ENCODE measurements at regions not wholly inside any gene's neighbourhood (a gene's known extent, or its start where the extent isn't known, plus 50 kb on each side); places are given as distances from the start of the nearest gene placed in this dataset.

GRCh38 chr11:110809417-110810199 is 97.4 kb upstream of the ARHGAP20 start:
- in situ Hi-C loops (cut with HindIII; ENCODE audit: low sequenced_read_pairs) = no loop called here
- no peak overlapping the region for H3K4me3 ChIP-seq (ENCODE audit: low read depth, low read length)
- TF ChIP-seq CTCF (IDR thresholded peaks at IDR 0.05; ENCODE audit: low read depth, low read length) = no peak
- no peak for DNase-seq (ENCODE audit: low read depth, low spot score)

- no peak overlapping the region for H3K4me3 ChIP-seq (ENCODE audit: low read depth, low read length)
- in situ Hi-C loops (cut with HindIII; ENCODE audit: low sequenced_read_pairs) = no loop called here
- TF ChIP-seq CTCF (IDR thresholded peaks at IDR 0.05; ENCODE audit: low read depth, low read length) = no peak
- no peak for DNase-seq (ENCODE audit: low read depth, low spot score)
These were observed 96.0 kb upstream of the ARHGAP20 start for GRCh38 chr11:110808248-110808647.

GRCh38 chr11:110807801-110808200 is 95.6 kb upstream of the ARHGAP20 start:
- in situ Hi-C loops (cut with HindIII; ENCODE audit: low sequenced_read_pairs) = no loop called here
- no peak for TF ChIP-seq CTCF (IDR thresholded peaks at IDR 0.05; ENCODE audit: low read depth, low read length)

GRCh38 chr11:110805756-110806155 is 93.5 kb upstream of the ARHGAP20 start:
- no peak for DNase-seq (ENCODE audit: low read depth, low spot score)
- TF ChIP-seq CTCF (IDR thresholded peaks at IDR 0.05; ENCODE audit: low read depth, low read length) = no peak
- H3K4me3 ChIP-seq (ENCODE audit: low read depth, low read length) = no peak overlapping the region
- in situ Hi-C loops (cut with HindIII; ENCODE audit: low sequenced_read_pairs) = no loop called here

More at GRCh38 chr11:110807801-110808200, 95.6 kb upstream of the ARHGAP20 start:
- no peak overlapping the region for H3K4me3 ChIP-seq (ENCODE audit: low read depth, low read length)
- DNase-seq (ENCODE audit: low read depth, low spot score) = no peak

GRCh38 chr11:110802162-110802561 is 89.9 kb upstream of the ARHGAP20 start:
- no peak for DNase-seq (ENCODE audit: low read depth, low spot score)
- TF ChIP-seq CTCF (IDR thresholded peaks at IDR 0.05; ENCODE audit: low read depth, low read length) = no peak
- in situ Hi-C loops (cut with HindIII; ENCODE audit: low sequenced_read_pairs) = no loop called here
- H3K4me3 ChIP-seq (ENCODE audit: low read depth, low read length) = no peak overlapping the region

GRCh38 chr11:110801328-110801727 is 89.1 kb upstream of the ARHGAP20 start:
- in situ Hi-C loops (cut with HindIII; ENCODE audit: low sequenced_read_pairs) = no loop called here
- TF ChIP-seq CTCF (IDR thresholded peaks at IDR 0.05; ENCODE audit: low read depth, low read length) = no peak
- no peak overlapping the region for H3K4me3 ChIP-seq (ENCODE audit: low read depth, low read length)
- no peak for DNase-seq (ENCODE audit: low read depth, low spot score)
